HG03045 (cell line): ENCODE measurements at regions not wholly inside any gene's neighbourhood (a gene's known extent, or its start where the extent isn't known, plus 50 kb on each side); places are given as distances from the start of the nearest gene placed in this dataset.

Source experiments
- ATAC-seq: cut with Tn5 transposase; IDR thresholded peaks from one replicate; pipeline ENCODE4 v1.9.1; 2021; ENCODE audit warnings: mild to moderate bottlenecking, moderate library complexity; ENCODE audit not compliant: unreplicated experiment

- ATAC-seq, result no peak
These were observed 520.4 kb upstream of the LUZP2 start for GRCh38 chr11:23976426-23976825.

DNA sequence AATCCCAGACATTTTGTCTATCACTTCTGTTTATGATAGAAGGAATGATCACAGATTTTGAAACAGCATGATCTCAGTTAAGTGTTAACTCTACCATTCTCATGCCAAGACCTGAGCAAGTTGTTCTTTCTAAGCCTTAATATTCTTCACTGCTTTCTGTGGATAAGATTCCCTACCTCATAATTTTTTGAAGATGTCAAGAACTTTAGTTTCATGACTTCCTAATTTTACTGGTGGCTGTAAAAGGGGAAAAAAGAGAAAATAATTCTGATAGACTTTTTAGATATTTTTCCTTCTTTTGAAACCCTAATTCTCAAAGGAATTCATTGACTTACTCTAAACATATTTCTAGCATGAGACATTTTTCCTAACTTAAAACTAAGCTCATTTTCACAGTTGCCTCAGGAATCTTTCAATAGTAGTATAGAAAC, 520.0 kb upstream of the LUZP2 start:
- no peak for ATAC-seq

DNA sequence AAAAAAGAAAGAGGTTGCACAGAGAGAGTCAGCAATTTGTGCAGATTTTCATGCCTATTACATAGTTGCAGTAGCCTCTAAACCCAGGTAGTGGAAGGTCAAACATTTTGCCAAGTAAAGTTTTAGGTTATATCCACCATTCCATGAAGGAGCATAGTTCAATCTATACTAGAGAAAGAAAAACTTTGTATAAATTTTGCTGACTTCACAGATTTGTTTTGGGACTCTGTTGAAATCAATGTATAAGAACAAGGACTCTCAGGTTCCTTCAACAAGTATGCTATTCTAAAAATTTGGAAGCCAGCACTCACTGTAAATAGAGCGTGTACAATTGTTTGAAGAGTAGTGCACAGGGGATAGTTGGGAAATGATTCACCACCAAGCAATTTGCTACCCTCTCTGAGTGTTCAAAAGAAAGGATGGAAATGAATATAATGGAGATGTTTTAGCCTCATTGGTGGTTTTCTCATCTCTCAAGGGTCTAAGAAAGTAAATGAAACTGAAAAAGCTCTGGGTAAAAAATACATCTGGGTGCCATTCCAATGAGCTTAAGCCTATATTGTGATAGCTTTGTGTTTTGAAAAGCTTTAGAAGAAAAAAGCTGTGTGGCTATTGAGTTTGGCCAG, 508.4 kb upstream of the LUZP2 start:
- no peak for ATAC-seq

GRCh38 chr11:23990346-23991164, 506.3 kb upstream of the LUZP2 start:
- no peak for ATAC-seq

GRCh38 chr11:23991165-23991539, 505.7 kb upstream of the LUZP2 start:
- no peak for ATAC-seq

DNA sequence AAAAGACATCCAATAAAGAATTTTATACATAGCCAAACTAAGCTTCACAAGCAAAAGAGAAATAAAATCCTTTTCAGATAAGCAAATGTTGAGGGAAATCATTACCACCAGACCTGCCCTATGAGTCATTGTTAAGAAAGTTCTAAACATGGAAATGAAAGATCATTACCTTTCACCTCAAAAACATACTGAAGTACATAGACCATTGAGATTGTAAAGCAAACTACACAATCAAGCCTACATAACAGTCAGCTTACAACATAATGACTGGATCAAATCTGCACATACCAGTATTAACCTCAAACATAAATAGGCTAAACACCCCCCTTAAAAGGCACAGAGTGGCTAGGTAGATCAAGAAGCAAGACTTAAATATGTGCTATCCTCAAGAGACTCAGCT, 501.0 kb upstream of the LUZP2 start:
- no peak for ATAC-seq

DNA sequence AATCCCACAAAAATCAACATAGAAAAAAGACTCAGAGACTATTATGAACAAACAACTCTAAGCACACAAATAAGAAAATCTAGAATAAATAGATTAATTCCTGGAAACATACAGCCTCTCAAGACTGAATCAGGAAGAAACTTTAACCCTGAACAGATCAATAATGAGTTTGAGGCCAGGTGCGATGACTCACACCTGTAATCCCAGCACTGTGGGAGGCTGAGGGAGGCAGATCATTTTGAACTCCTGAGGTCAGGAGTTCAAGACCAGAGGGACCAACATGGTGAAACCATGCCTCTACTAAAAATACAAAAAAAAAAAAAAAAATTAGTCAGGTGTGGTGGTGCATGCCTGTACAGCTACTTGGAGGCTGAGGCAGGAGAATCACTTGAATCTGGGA, 499.5 kb upstream of the LUZP2 start:
- ATAC-seq, result no peak

- ATAC-seq, result no peak
These were observed 491.5 kb upstream of the LUZP2 start for GRCh38 chr11:24005202-24005876.

- ATAC-seq, result no peak
These were observed 453.0 kb upstream of the LUZP2 start for GRCh38 chr11:24043842-24044241.

GRCh38 chr11:24046731-24047130, 450.1 kb upstream of the LUZP2 start:
- ATAC-seq, result no peak

DNA sequence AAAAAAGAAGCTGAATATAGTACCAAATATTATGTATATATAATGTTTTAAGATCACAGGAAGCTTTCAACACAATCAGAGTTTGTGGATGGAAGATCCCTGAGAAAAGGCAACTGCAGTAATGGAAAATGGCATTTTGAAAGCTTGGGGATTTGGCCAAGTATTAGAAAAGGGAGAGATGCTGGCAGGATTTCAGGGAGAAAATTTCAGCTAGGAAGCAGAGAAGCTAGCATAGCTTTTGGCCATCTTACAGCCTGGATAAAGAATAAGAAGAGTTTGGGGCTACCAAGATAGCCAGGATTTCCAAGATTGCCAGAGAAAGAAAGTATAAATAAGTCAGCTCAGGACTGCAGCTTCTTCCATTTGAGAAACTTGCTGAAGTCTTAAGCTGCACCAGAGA, 440.8 kb upstream of the LUZP2 start:
- no peak for ATAC-seq

DNA sequence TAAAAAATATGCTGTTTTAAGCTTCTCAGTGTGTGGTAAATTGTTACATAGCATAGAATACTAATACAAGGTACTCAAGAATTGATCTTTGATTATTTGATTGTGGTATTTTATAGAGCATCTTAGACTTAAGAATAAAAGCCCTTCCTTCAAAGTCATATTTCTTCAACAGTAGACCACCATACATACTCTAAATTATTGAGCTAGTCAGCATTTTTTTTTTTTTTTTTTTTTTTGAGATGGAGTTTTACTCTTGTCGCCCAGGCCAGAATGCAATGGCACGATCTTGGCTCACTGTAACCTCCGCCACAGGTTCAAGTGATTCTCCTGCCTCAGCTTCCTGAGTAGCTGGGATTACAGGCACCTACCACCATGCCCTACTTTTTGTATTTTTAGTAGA, 436.7 kb upstream of the LUZP2 start:
- no peak for ATAC-seq

DNA sequence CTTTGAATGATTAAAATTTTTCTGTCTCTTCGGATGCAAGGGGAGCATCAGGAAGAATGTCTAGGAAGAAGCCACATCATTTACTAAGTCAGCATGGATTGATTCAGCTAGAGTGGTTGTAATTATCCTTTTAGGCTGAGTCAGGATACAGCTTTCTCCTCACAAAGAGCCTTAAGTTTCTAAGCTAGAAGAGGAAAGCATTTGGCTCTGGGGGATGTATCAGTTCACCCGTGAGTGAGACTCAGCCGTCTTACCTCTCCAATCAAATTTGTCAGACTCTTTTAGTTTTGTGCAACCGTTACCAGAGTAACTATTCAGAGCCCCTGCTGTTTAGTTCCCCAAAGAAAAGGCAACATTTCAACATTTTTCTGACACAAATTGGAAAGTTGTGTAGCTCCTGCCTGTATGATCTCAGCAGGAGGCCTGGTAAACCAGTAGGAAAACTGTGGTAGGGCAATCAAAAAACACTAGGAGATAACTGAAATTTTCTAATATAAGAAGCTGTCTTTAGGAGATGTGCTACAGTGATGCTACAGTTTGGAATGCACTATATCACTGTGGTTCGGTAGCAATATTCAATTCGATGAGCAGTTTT, 432.4 kb upstream of the LUZP2 start:
- no peak for ATAC-seq

DNA sequence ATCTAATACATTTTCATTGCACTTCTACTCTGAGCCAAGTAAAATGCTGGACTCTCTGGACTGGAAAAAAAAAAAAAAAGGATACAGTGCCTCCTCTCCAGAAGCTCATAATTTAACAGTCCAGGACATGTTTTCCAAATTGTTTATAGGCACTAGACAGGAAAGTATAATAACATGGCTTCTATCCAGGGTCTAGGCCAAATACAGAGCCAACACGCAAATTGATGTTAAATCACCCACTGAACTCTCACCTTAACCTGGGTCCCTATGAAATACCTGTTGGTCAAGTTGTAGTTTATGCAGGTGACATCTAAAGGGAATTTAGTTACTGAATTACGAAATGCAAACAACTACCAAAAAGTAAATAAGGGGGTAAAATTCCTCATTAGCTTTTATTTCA, 428.7 kb upstream of the LUZP2 start:
- no peak for ATAC-seq

GRCh38 chr11:24070435-24070834, 426.4 kb upstream of the LUZP2 start:
- no peak for ATAC-seq

DNA sequence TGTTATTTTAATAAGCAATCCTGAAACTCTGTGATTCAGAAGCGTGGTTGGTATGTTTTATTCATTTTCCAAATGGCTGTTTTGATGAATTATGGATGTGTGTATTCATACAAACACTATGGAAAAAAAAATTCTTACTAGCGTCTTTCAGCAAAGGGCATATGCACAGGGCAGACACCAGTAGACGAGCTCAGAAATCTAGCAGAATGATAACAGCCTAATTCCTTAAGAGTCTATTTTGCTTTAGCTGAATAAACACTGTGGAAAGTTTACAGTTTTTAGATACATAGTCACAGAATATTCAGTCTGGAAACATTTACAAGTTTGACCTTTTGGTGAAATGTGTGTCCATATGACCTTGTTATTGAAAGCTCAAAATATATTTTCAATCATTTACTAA, 418.8 kb upstream of the LUZP2 start:
- ATAC-seq, result no peak

DNA sequence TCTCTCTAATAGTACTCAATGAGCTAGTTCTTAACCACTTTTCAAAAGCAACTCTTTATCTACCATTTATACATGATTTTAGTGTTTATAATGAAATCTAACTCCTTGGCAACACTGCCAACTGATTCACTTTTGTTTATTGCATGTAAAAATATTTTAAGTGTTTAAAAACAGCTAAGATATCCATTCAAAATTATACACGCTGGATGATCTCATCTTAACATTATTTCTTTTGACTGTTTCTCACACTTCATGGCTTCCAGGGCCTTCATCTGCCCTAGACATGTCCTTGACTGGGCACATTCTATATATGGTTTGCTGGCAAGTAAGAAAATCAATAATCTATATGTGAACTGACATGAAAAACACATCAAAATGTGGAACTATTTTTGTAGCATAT, 414.6 kb upstream of the LUZP2 start:
- ATAC-seq, result no peak

DNA sequence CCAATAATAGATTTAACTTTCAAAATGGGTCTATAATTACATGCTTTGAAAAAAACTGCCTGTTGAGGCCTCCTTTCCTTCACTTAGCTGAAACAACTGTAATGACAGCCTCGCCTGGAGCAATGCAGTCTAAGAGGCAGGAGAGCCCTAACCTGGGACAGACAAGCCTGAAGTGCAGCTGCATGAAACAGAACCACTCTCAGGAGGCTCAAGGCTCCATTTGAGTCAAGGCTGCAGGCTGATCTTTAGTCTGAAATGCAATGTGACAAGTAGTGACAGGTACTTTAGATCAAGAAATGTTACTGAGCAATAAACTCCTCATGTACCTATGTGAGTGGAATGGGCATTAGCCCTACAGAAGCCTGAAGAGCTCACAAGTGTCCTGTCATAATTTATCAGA, 414.0 kb upstream of the LUZP2 start:
- ATAC-seq, result no peak

DNA sequence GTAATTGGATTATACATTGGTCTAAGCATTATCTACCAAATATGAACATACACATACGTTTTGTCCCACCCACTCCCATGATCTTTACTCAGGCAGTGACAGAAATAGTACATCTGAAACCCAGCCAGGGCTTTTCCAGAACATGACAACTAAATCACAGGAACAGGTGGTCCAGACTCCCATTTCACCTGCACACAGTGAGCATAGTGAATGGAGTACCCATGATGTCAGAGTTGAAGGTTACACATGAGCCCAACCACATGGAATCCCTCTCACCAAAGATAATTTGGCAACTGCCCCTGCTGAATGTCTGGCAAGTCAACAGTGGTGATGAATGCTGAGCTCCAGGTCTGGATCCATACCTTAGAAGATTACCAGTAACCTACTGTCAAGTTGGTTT, 411.9 kb upstream of the LUZP2 start:
- ATAC-seq, result no peak

GRCh38 chr11:24086921-24087320, 409.9 kb upstream of the LUZP2 start:
- no peak for ATAC-seq

DNA sequence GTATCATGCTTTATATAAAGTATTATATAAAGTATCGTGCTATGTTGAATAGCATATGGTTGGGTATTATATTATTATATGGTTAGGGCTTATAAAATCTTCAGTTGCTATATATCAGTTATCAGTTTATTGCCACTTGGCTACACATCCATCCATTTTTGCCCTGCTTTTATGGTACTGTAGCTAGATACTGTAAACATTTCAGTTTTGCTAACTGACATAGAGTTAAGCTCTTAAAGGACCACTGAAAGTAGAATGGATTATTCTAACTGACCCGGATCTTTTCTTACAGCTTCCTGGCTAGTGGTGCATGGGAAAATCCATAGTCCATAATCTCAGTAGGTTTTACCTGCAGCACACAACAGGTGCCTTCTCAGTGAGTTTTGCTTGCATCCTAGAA, 405.3 kb upstream of the LUZP2 start:
- no peak for ATAC-seq

DNA sequence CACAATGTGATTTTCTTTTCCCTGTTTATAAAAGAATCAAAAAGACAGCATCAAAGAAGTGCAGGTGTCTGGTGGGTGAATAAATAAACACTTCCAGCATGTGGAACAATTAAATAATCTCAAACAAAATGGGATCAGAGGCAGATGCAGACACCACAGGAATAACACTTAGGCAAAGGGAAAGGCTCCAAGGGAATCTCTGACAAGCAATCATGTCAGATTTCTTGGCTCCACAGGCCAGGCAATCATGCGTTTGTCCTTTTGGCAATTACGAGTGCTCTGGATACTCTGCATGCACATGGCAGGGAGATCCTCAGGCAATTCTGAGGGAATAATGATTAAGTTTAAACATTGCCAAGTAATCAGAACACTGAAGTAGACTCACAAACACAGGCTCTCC, 403.5 kb upstream of the LUZP2 start:
- no peak for ATAC-seq
